Activated CD4-positive, alpha-beta T cell treated with anti-CD3 and anti-CD28 coated beads, Interleukin-2, amount 10 ng/mL, durations not matched to agents 7 days and 5 days (primary cell): ENCODE measurements at regions not wholly inside any gene's neighbourhood (a gene's known extent, or its start where the extent isn't known, plus 50 kb on each side); places are given as distances from the start of the nearest gene placed in this dataset.

Experiments
- CTCF ChIA-PET: fragments of 350-600 bp; sonication (Branson Sonifier 250); formaldehyde crosslinking; loops from one replicate; lab custom pipeline; 2021; ENCODE audit warnings: antibody characterized with exemption; lab: Charles Lee
- POLR2A ChIA-PET: fragments of 350-600 bp; sonication (Branson Sonifier 250); formaldehyde crosslinking; loops from one replicate; lab custom pipeline; 2021; ENCODE audit warnings: antibody characterized with exemption; lab: Charles Lee
- DNase-seq: peaks from one replicate; pipeline ENCODE4 v3.0.0-alpha.2; 2020
- H3K27ac Mint-ChIP-seq: one replicate; pipeline ENCODE4 v1.8.0; 2021; ENCODE audit warnings: mild to moderate bottlenecking, moderate library complexity, mixed read lengths
- H3K27me3 Mint-ChIP-seq: one replicate; pipeline ENCODE4 v1.8.0; 2021; ENCODE audit warnings: mixed read lengths
- H3K36me3 Mint-ChIP-seq: one replicate; pipeline ENCODE4 v1.8.0; 2021; ENCODE audit warnings: low read depth, mixed read lengths
- H3K4me1 Mint-ChIP-seq: one replicate; pipeline ENCODE4 v1.8.0; 2021; ENCODE audit warnings: mixed read lengths
- H3K4me3 Mint-ChIP-seq: one replicate; pipeline ENCODE4 v1.8.0; 2021; ENCODE audit warnings: mild to moderate bottlenecking, moderate library complexity, mixed read lengths
- H3K9me3 Mint-ChIP-seq: one replicate; pipeline ENCODE4 v1.8.0; 2021; ENCODE audit warnings: mixed read lengths

- Mint-ChIP-seq H3K27ac (no peak overlapping the region), H3K4me1 (no peaks in the 10 kb centered on the region), H3K36me3 (no peaks in the 10 kb centered on the region), H3K9me3 (no peaks in the 10 kb centered on the region), H3K4me3 (no peak overlapping the region), H3K27me3 (no peaks in the 10 kb centered on the region)
- ChIA-PET POLR2A (no interaction called here), CTCF (no interaction called here)
- DNase-seq, result no peak
These were observed 1498.7 kb upstream of the CADM2 start for GRCh38 chr3:83460052-83460451.

- Mint-ChIP-seq H3K9me3 (no peaks in the 10 kb centered on the region), H3K27ac (no peak overlapping the region)
- CTCF ChIA-PET, result no interaction called here
These were observed 1497.4 kb upstream of the CADM2 start for GRCh38 chr3:83461411-83461810.

GRCh38 chr3:83477563-83477962 is 1481.2 kb upstream of the CADM2 start:
- H3K27ac Mint-ChIP-seq, result no peak overlapping the region
- no peak overlapping the region for H3K4me3 Mint-ChIP-seq
- no peaks in the 10 kb centered on the region for H3K36me3 Mint-ChIP-seq
- no peak for DNase-seq
- no peaks in the 10 kb centered on the region for H3K27me3 Mint-ChIP-seq
- ChIA-PET POLR2A (no interaction called here), CTCF (no interaction called here)
- no peaks in the 10 kb centered on the region for H3K4me1 Mint-ChIP-seq
- H3K9me3 Mint-ChIP-seq, result no peaks in the 10 kb centered on the region

More at GRCh38 chr3:83461411-83461810, 1497.4 kb upstream of the CADM2 start:
- H3K4me3 Mint-ChIP-seq, result no peak overlapping the region
- H3K27me3 Mint-ChIP-seq, result no peaks in the 10 kb centered on the region
- H3K36me3 Mint-ChIP-seq, result no peaks in the 10 kb centered on the region
- H3K4me1 Mint-ChIP-seq, result no peaks in the 10 kb centered on the region
- DNase-seq, result no peak
- POLR2A ChIA-PET, result no interaction called here

GRCh38 chr3:83482402-83483070 is 1476.3 kb upstream of the CADM2 start:
- ChIA-PET POLR2A (no interaction called here), CTCF (no interaction called here)
- Mint-ChIP-seq H3K36me3 (no peaks in the 10 kb centered on the region), H3K4me3 (no peak overlapping the region), H3K4me1 (no peaks in the 10 kb centered on the region), H3K9me3 (no peaks in the 10 kb centered on the region), H3K27me3 (no peaks in the 10 kb centered on the region), H3K27ac (no peak overlapping the region)
- no peak for DNase-seq

GRCh38 chr3:83496462-83496861 is 1462.3 kb upstream of the CADM2 start:
- ChIA-PET POLR2A (no interaction called here), CTCF (no interaction called here)
- H3K9me3 Mint-ChIP-seq, result no peaks in the 10 kb centered on the region
- no peak overlapping the region for H3K4me3 Mint-ChIP-seq
- no peaks in the 10 kb centered on the region for H3K36me3 Mint-ChIP-seq
- no peak for DNase-seq
- H3K4me1 Mint-ChIP-seq, result no peaks in the 10 kb centered on the region
- no peaks in the 10 kb centered on the region for H3K27me3 Mint-ChIP-seq
- H3K27ac Mint-ChIP-seq, result no peak overlapping the region

GRCh38 chr3:83498361-83499016 is 1460.3 kb upstream of the CADM2 start:
- no peak overlapping the region for H3K4me3 Mint-ChIP-seq
- no peak overlapping the region for H3K27ac Mint-ChIP-seq

GRCh38 chr3:83500422-83500821 is 1458.4 kb upstream of the CADM2 start:
- no peak overlapping the region for H3K27ac Mint-ChIP-seq
- peaks cover 3% of the 10 kb centered on the region for H3K9me3 Mint-ChIP-seq
- no peak overlapping the region for H3K4me3 Mint-ChIP-seq
- H3K36me3 Mint-ChIP-seq, result no peaks in the 10 kb centered on the region
- DNase-seq, result no peak
- ChIA-PET POLR2A (no interaction called here), CTCF (no interaction called here)
- no peaks in the 10 kb centered on the region for H3K27me3 Mint-ChIP-seq
- H3K4me1 Mint-ChIP-seq, result no peaks in the 10 kb centered on the region

More at GRCh38 chr3:83498361-83499016, 1460.3 kb upstream of the CADM2 start:
- peaks cover 3% of the 10 kb centered on the region for H3K9me3 Mint-ChIP-seq
- no peaks in the 10 kb centered on the region for H3K4me1 Mint-ChIP-seq
- no peaks in the 10 kb centered on the region for H3K36me3 Mint-ChIP-seq
- H3K27me3 Mint-ChIP-seq, result no peaks in the 10 kb centered on the region
- CTCF ChIA-PET, result interaction anchor here (1.5 kb wide), 1 partner anchor 7 kb away, joined by 3 read pairs; no protein-coding TSS in a partner anchor
- POLR2A ChIA-PET, result no interaction called here
- no peak for DNase-seq

GRCh38 chr3:83500931-83501330 is 1457.9 kb upstream of the CADM2 start:
- H3K9me3 Mint-ChIP-seq, result peaks cover 3% of the 10 kb centered on the region
- ChIA-PET CTCF (no interaction called here), POLR2A (no interaction called here)
- no peaks in the 10 kb centered on the region for H3K4me1 Mint-ChIP-seq
- DNase-seq, result no peak
- no peaks in the 10 kb centered on the region for H3K27me3 Mint-ChIP-seq
- no peak overlapping the region for H3K4me3 Mint-ChIP-seq
- H3K36me3 Mint-ChIP-seq, result no peaks in the 10 kb centered on the region
- H3K27ac Mint-ChIP-seq, result no peak overlapping the region

- no peaks in the 10 kb centered on the region for H3K36me3 Mint-ChIP-seq
- H3K27ac Mint-ChIP-seq, result no peak overlapping the region
- H3K9me3 Mint-ChIP-seq, result peaks cover 3% of the 10 kb centered on the region
- H3K4me3 Mint-ChIP-seq, result no peak overlapping the region
- no peaks in the 10 kb centered on the region for H3K4me1 Mint-ChIP-seq
- no peaks in the 10 kb centered on the region for H3K27me3 Mint-ChIP-seq
- CTCF ChIA-PET, result no interaction called here
- POLR2A ChIA-PET, result no interaction called here
- DNase-seq, result no peak
These were observed 1445.7 kb upstream of the CADM2 start for GRCh38 chr3:83513051-83513450.

GRCh38 chr3:83513677-83514076 is 1445.1 kb upstream of the CADM2 start:
- POLR2A ChIA-PET, result no interaction called here
- DNase-seq, result no peak
- no peaks in the 10 kb centered on the region for H3K36me3 Mint-ChIP-seq
- H3K4me1 Mint-ChIP-seq, result no peaks in the 10 kb centered on the region
- CTCF ChIA-PET, result no interaction called here
- peaks cover 3% of the 10 kb centered on the region for H3K9me3 Mint-ChIP-seq
- H3K27ac Mint-ChIP-seq, result no peak overlapping the region
- no peaks in the 10 kb centered on the region for H3K27me3 Mint-ChIP-seq
- no peak overlapping the region for H3K4me3 Mint-ChIP-seq

- H3K36me3 Mint-ChIP-seq, result no peaks in the 10 kb centered on the region
- H3K27me3 Mint-ChIP-seq, result no peaks in the 10 kb centered on the region
- ChIA-PET POLR2A (no interaction called here), CTCF (no interaction called here)
- no peak for DNase-seq
- no peak overlapping the region for H3K4me3 Mint-ChIP-seq
- H3K27ac Mint-ChIP-seq, result no peak overlapping the region
- H3K9me3 Mint-ChIP-seq, result peaks cover 3% of the 10 kb centered on the region
- H3K4me1 Mint-ChIP-seq, result no peaks in the 10 kb centered on the region
These were observed 1444.5 kb upstream of the CADM2 start for GRCh38 chr3:83514130-83514914.

GRCh38 chr3:83515123-83515522 is 1443.7 kb upstream of the CADM2 start:
- no peaks in the 10 kb centered on the region for H3K36me3 Mint-ChIP-seq
- no peak overlapping the region for H3K27ac Mint-ChIP-seq
- POLR2A ChIA-PET, result no interaction called here
- H3K4me3 Mint-ChIP-seq, result no peak overlapping the region
- peaks cover 3% of the 10 kb centered on the region for H3K9me3 Mint-ChIP-seq
- H3K27me3 Mint-ChIP-seq, result no peaks in the 10 kb centered on the region
- CTCF ChIA-PET, result no interaction called here
- no peak for DNase-seq
- H3K4me1 Mint-ChIP-seq, result no peaks in the 10 kb centered on the region

GRCh38 chr3:83523470-83524073 is 1435.2 kb upstream of the CADM2 start:
- Mint-ChIP-seq H3K27me3 (no peaks in the 10 kb centered on the region), H3K4me3 (no peak overlapping the region), H3K9me3 (no peaks in the 10 kb centered on the region), H3K27ac (no peak overlapping the region), H3K4me1 (no peaks in the 10 kb centered on the region), H3K36me3 (no peaks in the 10 kb centered on the region)
- peak; percentile 10 for DNase-seq
- ChIA-PET CTCF (no interaction called here), POLR2A (no interaction called here)
